ENCODE measurements at regions not wholly inside any gene's neighbourhood (a gene's known extent, or its start where the extent isn't known, plus 50 kb on each side); places are given as distances from the start of the nearest gene placed in this dataset.

- TF ChIP-seq TEAD4 (IDR thresholded peaks at IDR 0.05) (no peak), NFIC (IDR thresholded peaks at IDR 0.05) (no peak), CREB1 (IDR thresholded peaks at IDR 0.05; ENCODE audit: low read depth) (no peak), EGR1 (IDR thresholded peaks at IDR 0.05) (no peak), REST (IDR thresholded peaks at IDR 0.05; ENCODE audit: low read depth) (no peak), TAF1 (IDR thresholded peaks at IDR 0.05; ENCODE audit: low read depth) (no peak), YY1 (IDR thresholded peaks at IDR 0.05; ENCODE audit: low read depth) (no peak), TCF12 (IDR thresholded peaks at IDR 0.05; ENCODE audit: low read depth) (no peak), EP300 (IDR thresholded peaks at IDR 0.05; ENCODE audit: borderline replicate concordance) (no peak), CEBPB (IDR thresholded peaks at IDR 0.05) (no peak), RAD21 (IDR thresholded peaks at IDR 0.05; ENCODE audit: low read depth) (no peak)
- TF ChIP-seq, protein P1, sequence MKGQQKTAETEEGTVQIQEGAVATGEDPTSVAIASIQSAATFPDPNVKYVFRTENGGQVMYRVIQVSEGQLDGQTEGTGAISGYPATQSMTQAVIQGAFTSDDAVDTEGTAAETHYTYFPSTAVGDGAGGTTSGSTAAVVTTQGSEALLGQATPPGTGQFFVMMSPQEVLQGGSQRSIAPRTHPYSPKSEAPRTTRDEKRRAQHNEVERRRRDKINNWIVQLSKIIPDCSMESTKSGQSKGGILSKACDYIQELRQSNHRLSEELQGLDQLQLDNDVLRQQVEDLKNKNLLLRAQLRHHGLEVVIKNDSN (IDR thresholded peaks at IDR 0.05): no peak
These were observed 687.3 kb upstream of the MIS18BP1 start for GRCh38 chr14:45940318-45940717.

GRCh38 chr14:45939572-45939971, 686.6 kb upstream of the MIS18BP1 start:
- TF ChIP-seq REST (IDR thresholded peaks at IDR 0.05; ENCODE audit: low read depth): no peak
- no peak for TF ChIP-seq NFIC (IDR thresholded peaks at IDR 0.05)
- TF ChIP-seq CREB1 (IDR thresholded peaks at IDR 0.05; ENCODE audit: low read depth): no peak

- TF ChIP-seq, protein P2, sequence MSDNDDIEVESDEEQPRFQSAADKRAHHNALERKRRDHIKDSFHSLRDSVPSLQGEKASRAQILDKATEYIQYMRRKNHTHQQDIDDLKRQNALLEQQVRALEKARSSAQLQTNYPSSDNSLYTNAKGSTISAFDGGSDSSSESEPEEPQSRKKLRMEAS (IDR thresholded peaks at IDR 0.05): no peak
- TF ChIP-seq REST (IDR thresholded peaks at IDR 0.05; ENCODE audit: low read depth): no peak
- TF ChIP-seq TCF12 (IDR thresholded peaks at IDR 0.05; ENCODE audit: low read depth): no peak
- TF ChIP-seq, protein P1 (IDR thresholded peaks at IDR 0.05): no peak
- no peak for TF ChIP-seq FOXM1 (IDR thresholded peaks at IDR 0.05; ENCODE audit: borderline replicate concordance, low read depth)
- no peak for TF ChIP-seq CREB1 (IDR thresholded peaks at IDR 0.05; ENCODE audit: low read depth)
These were observed 663.4 kb upstream of the MIS18BP1 start for GRCh38 chr14:45916340-45916953.

DNA sequence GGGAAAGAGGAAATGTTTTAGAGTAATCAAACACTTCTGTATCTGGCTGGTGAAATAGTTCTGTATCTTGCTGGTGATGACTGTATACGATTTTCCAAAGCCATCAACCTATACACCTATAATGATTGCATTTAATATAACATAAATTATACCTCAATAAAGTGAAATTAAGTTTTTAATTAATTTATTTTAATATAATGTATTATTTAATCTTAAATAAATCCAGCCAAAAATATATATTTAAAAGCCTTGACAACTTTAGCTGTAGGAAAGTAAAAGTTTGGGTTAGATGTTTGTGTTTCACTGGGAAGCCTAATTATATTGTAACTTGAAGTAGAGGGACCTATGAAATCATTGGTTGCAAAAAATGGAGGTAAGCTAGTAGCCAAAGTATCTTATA, 654.8 kb upstream of the MIS18BP1 start:
- TF ChIP-seq TCF12 (IDR thresholded peaks at IDR 0.05; ENCODE audit: low read depth) (no peak), RAD21 (IDR thresholded peaks at IDR 0.05; ENCODE audit: low read depth) (no peak)
- TF ChIP-seq, protein P2 (IDR thresholded peaks at IDR 0.05): no peak

DNA sequence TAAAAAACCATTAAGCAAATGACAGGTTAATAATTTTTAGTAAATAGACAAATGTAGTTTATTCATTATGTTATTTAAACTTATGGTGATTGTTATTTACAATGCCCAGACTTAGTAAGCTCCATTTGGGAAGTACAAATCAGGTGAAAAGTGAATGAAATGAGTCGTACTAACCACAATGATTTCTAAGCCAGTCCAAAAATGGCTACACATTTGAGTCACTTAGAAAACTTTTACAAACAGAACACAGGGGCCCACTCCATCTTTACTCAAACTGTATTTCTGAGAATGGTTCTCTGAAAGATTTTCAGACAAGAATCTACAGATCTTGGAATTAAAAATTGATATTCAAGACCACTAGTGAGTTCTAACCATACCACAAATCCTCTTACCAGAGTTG, 653.3 kb upstream of the MIS18BP1 start:
- TF ChIP-seq, protein P2 (IDR thresholded peaks at IDR 0.05): no peak
- no peak for TF ChIP-seq REST (IDR thresholded peaks at IDR 0.05; ENCODE audit: low read depth)
- TF ChIP-seq EP300 (IDR thresholded peaks at IDR 0.05; ENCODE audit: borderline replicate concordance): no peak
- TF ChIP-seq RAD21 (IDR thresholded peaks at IDR 0.05; ENCODE audit: low read depth): no peak
- no peak for TF ChIP-seq TCF12 (IDR thresholded peaks at IDR 0.05; ENCODE audit: low read depth)
- TF ChIP-seq TAF1 (IDR thresholded peaks at IDR 0.05; ENCODE audit: low read depth): no peak
